Medulla oblongata (tissue), 1 donor: ENCODE measurements at regions not wholly inside any gene's neighbourhood (a gene's known extent, or its start where the extent isn't known, plus 50 kb on each side); places are given as distances from the start of the nearest gene placed in this dataset.

Source experiments
- DNase-seq: peaks from one replicate; pipeline ENCODE4 v3.0.0-alpha.2; 2015; ENCODE audit errors: extremely low spot score

DNA sequence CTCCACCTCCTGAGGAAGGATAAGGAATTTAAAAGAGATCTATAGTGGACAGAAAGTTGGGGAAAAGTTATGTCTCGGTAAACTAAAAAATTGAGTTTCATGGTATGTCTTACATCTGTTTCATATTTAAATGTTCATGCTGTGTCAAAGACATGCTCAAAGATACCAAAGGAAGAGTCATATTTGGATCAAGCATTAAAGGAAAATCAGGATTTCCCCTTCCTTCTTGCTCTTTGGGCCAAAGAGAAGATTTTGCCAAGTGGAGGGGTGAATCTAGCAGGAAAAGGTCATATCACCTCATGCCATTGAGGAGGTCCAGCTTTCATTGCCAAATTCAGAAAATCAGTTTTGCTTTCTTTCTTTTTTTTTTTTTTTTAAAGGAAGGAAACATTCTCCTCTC, 192.4 kb downstream of the OGFRL1 start:
- DNase-seq, result no peak

DNA sequence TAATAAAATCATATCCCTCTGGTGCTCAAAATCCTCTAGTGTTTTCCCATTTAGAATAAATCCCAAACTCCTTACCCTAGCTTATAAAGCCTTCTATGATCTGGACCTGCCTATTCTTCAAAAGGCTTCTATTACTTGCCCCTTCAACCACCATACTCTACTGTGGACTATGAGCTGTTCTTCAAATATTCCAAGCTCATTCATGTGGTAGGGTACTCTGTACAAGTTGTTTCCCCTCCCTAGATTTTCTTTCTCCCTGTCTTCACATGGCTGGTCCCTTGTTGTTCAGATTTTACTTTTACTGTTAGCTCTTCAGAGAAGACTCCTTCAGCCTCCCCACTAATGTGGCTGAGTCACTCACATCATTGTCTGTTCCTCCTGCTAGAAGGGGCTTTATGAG, 193.2 kb downstream of the OGFRL1 start:
- no peak for DNase-seq

DNA sequence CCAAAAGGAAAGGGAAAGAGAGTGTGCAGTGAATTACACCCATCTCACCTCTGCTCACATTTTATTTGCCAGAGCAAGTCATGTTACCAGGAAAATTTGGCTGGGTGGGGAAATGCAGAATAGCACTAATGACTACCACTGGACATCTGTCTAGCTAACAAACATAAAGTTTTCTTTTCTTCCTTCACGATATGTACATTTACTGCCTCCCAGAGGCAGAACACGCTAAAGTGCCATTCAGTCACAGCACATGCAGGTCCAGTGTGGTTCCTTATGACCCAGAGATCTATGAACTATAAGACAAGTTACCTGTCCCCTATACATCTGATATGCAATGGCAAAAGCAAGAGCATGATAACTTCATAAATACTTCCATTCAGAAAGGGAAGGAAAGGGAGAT, 194.1 kb downstream of the OGFRL1 start:
- no peak for DNase-seq

DNA sequence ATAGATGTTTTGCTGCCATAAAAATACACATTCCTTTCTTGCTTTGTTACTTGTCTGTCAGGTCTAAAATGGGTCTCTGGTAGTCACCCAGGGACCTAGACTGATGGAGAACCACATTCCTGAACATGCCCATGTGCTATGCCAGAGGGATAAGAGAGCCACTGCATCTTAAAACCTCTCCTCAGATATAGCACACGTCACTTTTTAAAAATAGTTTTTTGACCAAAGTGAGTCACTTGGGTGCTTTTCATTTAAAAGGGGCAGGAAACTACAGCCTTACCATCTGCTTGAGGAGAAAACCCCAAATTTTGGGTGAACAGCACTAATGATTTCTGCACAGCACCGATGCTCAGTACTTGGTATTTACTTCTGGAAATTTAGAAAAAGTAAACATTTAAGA, 197.8 kb downstream of the OGFRL1 start:
- no peak for DNase-seq

DNA sequence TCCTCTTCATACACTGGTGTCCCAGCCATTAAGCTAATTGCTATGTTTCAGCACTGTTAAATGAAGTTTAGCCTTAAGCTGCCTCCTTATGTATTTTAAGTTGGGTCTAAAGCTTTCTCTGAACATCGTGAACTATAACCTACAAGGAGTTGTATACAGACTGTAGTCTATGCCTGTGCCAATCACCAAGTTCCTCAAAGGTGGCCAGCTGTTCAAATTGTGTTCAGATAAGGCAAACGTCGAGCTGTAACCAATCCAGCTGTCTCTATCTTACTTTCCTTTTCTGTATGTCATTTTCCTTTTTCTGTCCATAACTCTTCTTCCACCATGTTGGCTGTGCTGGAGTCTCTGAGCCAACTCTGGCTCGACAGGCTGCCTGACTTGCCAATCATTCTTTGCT, 199.6 kb downstream of the OGFRL1 start:
- no peak for DNase-seq

DNA sequence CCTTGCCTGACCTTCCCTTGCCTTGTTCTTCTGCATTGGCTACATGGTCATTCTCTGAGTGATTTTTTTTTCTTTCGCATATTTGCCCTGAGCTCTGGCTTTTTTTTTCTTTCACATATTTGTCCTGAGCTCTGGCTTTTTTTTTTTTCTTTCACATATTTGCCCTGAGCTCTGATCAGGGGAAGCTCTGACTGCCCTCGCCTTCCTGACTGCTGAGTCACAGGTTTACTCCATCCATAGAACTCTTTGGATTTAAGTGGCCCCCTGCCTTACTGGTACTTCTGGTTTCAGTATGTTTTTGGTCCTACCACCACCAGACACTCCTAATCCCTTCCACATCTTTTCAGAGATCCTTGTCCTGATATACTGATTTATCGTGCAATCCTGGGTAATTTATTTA, 201.1 kb downstream of the OGFRL1 start:
- DNase-seq, result no peak

DNA sequence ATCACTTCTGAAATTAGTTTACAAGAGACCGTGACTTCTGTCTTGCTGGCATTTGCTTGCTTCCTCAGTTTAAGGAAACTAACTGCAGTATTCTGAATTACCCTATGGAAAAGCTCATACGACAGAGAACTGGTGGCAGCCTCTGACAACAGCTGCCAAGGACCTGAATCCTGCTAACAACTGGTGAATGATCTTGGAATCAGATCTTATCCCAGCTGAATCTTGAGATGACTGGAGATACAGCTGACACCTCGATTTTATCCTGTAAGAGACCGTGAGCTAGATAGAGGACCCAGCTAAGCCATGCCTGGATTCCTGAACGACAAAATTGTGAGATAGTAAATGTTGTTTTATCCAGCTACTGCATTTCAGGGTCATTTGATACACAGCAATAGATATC, 202.3 kb downstream of the OGFRL1 start:
- no peak for DNase-seq

DNA sequence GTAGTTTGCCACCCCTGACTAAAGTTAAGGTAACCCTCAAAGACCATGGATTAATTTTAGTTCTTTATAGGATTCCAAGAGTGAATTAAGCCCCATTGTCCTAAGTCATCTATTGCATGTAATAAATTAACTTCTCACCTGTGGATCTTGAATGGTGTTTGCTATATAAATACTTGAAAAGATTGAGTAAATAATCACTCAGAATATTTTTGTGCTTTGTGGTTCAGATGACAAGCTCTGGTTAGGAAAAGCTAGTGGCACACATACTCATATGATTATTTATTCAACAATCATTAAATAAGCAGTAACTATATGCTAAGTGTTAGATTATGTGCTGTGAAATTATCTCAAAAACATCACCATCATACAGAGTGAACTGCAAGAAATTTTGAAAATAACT, 203.2 kb downstream of the OGFRL1 start:
- no peak for DNase-seq

DNA sequence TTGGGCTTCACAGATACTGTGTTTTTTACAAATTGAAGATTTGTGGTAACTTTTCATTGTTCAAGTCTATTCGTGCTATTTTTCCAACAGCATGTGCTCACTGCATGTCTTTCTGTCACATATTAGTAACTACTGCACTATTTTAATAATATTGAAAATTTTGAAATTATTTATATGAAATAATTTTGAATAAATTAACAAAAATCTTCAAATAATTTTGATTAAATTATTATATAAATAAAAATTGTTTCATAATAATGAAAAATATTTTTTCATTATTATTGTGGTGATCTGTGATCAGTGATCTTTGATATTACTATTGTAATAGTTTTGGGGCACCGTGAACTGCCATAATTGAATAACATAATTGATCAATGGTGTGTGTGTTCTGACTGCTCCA, 204.1 kb downstream of the OGFRL1 start:
- no peak for DNase-seq

DNA sequence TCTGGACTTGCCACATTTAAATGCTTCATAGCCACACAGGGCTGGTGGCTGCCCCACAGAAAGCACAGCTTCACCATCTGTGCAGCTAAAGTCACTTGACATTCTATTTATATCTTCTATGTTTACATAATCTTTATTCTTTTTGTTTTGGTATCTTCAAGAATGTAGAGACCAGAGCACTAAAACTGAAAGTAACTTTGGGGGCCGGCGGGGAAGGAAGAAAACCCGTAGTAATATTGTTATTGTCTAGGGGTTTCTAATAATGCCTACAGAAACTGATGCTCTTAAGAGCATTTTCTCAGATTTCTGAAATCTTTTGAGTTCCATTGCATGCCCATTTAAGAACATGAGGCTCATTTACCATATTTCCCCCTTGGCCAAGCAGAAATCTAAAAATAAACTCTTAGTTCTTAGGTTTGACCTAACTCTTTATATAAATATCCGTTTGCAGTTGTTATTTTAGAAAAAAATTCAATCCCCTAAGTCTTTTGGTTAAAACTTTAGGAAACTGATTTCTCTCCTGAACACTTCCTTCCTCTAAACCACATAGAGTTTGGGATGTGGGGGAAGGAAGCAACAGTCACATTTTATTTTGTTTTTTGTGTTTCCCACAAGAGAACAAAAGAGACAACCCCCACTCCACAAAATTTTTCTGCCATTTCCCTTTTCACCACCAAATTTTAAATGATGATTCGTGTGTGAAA, 207.6 kb downstream of the OGFRL1 start:
- no peak for DNase-seq

DNA sequence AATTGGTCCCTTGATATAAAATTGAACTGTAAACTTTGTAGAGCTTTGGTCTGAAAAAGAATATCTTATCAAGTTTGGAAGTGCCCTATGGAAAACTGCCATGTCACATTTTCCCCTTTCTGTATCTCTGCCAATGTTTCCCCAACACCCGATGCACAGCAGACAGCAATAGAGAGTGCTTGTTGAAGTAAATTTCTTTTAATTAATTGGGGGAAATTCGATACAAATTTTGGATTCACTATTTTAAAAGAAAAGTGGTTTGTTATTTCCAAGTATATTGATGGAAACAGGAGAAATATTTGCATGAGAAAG, 208.1 kb downstream of the OGFRL1 start:
- DNase-seq, result no peak

DNA sequence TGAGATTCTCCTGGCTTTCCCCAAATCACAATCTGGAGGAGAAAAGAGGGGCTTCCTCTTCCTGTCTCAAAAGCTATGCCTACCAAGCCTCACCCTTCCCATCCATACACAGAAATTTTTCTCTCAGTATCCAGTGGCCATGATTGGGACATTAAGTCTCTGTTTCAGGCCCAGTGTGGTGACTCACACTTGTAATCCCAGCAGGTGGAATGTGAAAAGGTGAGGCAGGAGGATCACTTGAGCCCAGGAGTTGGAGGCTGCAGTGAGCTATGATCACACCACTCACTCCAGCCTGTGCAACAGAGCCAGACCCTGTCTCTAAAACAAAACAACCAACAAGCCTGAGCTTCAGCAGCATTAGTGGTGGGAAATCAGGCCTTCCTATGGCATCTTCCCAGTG, 210.0 kb downstream of the OGFRL1 start:
- DNase-seq, result no peak

DNA sequence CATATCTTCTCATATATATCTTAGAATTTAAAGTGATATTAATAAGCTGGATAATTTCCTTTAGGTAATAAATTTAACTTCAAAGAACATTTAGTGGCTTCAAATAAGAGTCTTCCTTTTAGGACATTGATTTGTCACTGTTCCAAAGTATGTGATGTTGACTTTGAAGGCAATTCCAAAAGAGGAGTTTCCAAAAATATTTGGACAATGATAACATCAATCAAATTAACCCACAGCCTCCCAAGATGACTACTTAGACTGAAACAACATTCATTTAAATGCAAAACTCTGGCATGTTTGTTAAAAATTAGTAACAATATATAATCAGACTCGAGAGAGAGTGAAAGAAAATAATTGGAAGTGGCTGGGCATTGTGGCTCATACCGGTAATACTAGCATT, 211.1 kb downstream of the OGFRL1 start:
- DNase-seq, result no peak

DNA sequence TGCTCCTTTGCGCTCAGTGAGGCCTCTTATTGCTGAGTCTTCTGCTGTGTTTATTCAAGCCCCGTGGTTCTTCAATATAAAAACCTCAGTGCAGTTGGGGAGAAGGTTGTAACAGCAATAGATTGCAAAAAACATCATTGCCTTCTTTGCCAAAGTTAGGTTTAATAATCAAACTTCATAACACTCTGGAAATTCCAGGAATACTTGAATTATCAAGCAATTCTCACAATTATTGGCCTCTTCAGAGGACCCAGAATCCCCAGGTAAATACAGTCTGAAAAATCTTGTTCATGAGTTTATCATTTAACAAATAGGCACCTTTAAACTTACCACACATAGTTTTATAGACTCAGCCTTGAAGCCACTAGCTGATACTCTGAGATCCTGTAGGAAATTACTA, 213.6 kb downstream of the OGFRL1 start:
- DNase-seq, result no peak

DNA sequence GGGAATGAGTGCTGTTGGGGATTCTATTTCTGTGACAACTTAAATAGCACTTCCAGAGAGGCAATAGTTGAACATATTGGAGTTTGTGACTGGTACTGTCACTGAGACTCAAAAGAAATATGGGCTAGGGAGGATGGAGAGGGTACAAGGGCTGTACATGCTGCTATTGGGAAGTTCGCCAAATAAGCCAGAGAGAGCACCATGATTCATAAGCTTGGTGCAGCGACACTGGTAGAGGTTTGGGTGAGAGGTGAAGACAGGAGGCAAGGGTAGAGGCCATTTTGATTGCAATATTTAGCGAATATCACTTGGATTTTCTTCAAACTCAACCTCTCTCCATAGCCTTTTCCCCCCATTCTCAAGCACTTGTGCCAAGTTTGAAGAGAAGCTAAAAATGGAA, 214.3 kb downstream of the OGFRL1 start:
- DNase-seq, result no peak

DNA sequence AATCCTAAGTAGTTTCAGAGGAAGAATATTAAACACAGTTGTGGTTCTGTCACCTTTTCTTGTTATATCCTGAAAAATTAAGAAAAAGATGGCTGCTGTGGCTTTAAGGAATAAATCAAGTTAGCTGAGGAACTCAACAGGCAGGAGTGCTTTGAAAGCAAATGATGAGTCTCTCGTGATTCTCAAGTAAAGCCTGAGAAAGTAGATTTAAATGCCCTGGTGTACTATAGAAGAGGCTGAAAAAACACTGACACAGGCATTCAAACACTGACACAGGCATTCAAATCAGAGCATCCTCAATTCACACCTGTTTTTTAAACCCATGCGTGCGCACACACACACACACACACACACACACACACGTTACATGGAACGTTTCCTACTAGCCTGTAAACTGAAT, 218.6 kb downstream of the OGFRL1 start:
- DNase-seq, result no peak

DNA sequence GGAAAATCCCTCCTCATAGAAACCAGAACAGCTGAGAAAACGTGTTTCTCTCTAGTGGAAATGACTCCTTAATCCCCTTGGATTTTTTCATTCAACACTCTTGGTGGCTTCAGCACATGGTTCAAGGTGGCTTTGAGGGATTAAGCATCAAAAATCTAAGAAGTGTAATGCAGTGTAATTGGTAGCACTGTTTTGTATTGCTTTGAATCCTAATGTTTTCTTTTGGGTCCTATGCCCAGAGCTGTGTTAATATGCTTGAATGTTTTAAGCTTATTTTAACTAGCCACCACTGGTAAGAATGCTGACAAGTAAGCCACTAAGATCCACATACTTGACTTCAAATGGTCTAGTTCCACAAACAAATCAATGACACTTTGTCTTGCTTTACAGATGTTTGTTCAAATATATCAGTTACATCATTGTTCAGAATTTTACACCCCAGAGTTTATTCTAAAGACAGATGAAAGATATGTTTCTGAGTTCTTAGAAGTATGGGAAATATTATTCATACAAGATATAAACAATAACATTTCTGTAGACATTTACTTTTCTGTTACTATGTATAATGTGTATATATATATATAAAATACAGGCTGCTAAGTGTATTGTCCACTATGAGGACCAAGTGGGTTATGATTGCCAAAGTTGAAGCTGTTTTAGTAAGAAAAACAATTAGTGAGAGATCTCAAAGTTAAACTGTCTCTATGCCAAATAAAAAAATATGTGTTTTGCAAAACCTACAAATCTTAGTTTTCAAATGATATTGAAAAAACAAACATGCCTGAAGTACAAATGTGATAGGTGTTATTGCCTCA, 220.8 kb downstream of the OGFRL1 start:
- DNase-seq, result no peak

DNA sequence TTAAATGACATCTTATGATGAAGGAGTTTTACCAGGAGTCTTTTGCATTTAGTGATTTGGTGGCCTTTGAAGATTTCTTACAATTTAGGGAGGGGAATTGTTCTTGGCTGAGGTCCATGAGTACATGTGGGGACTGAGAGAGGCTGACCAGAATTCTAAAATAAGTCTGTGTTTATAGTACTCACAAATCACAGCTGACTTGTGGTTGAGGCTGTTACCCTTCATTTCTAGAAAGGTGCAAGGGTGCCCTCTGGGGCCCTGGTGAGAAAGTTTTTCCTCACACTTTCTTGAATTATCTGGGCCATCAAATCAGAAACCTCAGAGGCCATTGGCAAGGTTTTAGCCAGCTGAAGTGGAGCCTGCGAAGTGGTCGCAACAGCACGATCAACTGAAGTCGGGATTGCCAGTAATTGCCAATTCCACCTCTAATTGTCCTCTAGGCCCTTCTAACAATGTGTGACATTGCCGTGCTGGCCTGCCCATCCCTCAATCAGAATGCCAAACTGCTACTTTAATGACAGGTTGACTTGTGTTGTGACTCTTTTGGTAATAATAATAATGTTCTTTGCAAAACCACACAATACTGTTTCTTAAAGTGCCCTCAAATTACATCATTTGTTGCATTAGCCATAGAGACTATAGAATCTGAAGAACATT, 221.6 kb downstream of the OGFRL1 start:
- DNase-seq, result peak; percentile 77

DNA sequence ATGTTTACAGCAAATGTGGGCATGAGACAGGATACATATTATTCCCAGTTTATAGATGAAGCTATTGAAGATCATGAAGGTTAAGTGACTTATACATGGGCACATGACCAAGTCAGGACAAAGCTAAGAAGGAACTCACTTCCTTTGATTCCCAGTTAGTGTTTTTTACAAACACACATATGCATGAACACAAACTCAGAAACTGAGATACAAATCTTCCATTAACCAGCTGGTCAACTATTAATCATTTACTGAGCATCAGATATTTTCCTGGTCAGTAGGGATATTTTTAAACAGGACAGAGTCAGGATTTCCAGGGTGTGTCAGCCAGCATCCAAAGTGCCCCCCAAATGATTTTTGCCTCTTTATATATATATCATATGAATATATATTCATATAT, 222.2 kb downstream of the OGFRL1 start:
- no peak for DNase-seq

DNA sequence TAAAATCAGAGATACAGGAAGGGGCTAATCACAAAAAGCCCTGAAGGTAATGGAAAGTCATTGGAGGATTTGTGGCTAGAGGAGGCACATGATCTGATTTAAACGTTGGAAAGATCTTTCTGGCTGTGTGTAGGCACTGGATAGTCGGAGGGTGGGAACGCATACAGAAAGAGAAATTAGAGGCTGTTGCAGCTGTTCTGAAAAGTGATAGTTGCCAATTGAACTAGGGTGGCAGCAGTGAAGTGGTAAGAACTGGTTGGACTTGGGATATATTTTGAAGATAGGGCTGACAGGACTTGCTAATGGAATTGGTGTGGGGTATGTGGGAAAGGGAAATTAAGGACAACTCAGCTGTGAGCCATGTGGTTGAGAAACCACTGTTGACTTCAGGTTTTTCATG, 223.6 kb downstream of the OGFRL1 start:
- no peak for DNase-seq

DNA sequence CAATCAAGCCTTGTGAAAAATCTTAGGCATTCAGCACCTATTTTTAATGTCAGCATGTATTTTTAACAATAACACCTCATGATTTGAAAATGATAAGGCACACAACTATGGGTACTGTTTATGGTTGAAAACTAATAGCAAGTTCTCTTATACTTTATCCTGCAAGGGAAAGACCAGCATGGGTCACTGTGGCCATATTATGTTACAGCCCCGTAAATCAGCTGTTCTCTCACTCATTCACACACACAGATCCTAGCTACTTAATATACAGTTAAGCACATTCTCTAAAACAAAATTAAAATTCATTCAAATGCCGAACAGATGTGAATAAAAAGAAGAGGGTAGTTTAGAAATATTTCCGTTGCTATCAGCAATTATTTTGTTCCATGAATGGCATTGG, 224.4 kb downstream of the OGFRL1 start:
- no peak for DNase-seq

DNA sequence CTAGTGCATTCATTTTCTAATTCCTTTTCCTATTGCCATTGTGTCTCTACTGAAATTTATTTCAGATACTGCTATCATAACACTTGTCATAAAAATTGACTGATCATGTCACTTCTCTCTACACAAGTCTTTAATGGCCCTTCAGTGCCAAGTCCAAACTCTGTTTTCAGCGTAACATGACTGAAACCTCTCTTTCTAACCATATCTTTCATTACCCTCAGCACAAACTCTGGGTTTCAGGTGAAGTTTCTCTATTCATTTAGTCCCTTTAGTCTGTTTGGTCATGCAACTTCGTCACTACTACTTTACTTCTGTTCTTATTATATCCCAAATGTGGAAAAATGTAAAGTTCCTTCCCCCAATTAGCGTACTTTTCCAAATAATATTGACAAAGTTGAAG, 234.9 kb downstream of the OGFRL1 start:
- DNase-seq, result no peak

DNA sequence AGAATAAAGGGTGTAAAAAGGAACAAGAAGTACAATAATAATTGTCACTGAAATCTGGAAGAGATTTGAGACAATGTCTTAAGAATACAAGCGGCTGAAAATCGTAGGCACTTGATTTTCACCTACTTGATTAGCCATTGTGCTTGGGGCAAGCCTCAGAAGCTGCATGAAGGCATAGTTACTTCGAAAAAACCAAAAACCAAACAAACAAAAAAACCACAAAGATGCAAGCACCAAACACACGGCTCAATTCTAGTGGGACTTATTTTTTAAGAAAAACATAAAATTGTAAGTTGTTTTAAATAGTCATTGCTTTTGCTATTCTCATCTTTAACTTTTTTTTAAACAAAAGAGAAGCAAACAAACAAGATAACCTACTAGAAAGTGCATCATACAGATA, 235.6 kb downstream of the OGFRL1 start:
- DNase-seq, result no peak
